ENCODE measurements at regions not wholly inside any gene's neighbourhood (a gene's known extent, or its start where the extent isn't known, plus 50 kb on each side); places are given as distances from the start of the nearest gene placed in this dataset.
A peak's percentile ranks its signal among the peaks of the same experiment; 100 is the strongest.

- no peak for DNase-seq
These were observed 125.4 kb downstream of the SIK1 start for GRCh38 chr21:43301409-43302061.

- no peak for DNase-seq
These were observed 126.2 kb downstream of the SIK1 start for GRCh38 chr21:43300496-43301408.

GRCh38 chr21:43299441-43300277, 127.3 kb downstream of the SIK1 start:
- no peak for DNase-seq

GRCh38 chr21:43298546-43299440, 128.1 kb downstream of the SIK1 start:
- DNase-seq, result no peak

- DNase-seq, result no peak
These were observed 128.9 kb downstream of the SIK1 start for GRCh38 chr21:43297989-43298388.

GRCh38 chr21:43297391-43297981, 128.7 kb downstream of the CRYAA start:
- no peak for DNase-seq

GRCh38 chr21:43295066-43295958, 126.5 kb downstream of the CRYAA start:
- DNase-seq, result no peak

GRCh38 chr21:43294194-43294902, 125.5 kb downstream of the CRYAA start:
- DNase-seq, result no peak

GRCh38 chr21:43292866-43293142, 124.0 kb downstream of the CRYAA start:
- DNase-seq, result no peak

- DNase-seq, result no peak
These were observed 123.4 kb downstream of the CRYAA start for GRCh38 chr21:43292041-43292865.

- no peak for DNase-seq
These were observed 122.6 kb downstream of the CRYAA start for GRCh38 chr21:43291347-43291950.

GRCh38 chr21:43290421-43291346, 121.9 kb downstream of the CRYAA start:
- peak; percentile 43 for DNase-seq

GRCh38 chr21:43289966-43290365, 121.2 kb downstream of the CRYAA start:
- DNase-seq, result no peak

- no peak for DNase-seq
These were observed 120.6 kb downstream of the CRYAA start for GRCh38 chr21:43289442-43289841.

- DNase-seq, result no peak
These were observed 119.3 kb downstream of the CRYAA start for GRCh38 chr21:43287795-43288755.

- no peak for DNase-seq
These were observed 118.4 kb downstream of the CRYAA start for GRCh38 chr21:43287111-43287760.

All from COR-L47 (cell line).